HCT116 (cell line): ENCODE measurements at regions not wholly inside any gene's neighbourhood (a gene's known extent, or its start where the extent isn't known, plus 50 kb on each side); places are given as distances from the start of the nearest gene placed in this dataset.

Experiments used
- CTCF ChIP-seq, 3 experiments: fragments of 200-600 bp in 1 of 3; sonication (generic) in 1 of 3; IDR thresholded peaks in 2 of 3; conservative IDR thresholded peaks in 1 of 3; 2 replicates each; pipeline ENCODE4 v1.5.1; 2012 to 2017; ENCODE audit warnings: low read depth in 2 of 3, low read length in 2 of 3, antibody characterized with exemption in 1 of 3, borderline replicate concordance in 1 of 3, control low read depth in 1 of 3, mild to moderate bottlenecking in 1 of 3, mixed read lengths in 1 of 3, mixed run types in 1 of 3, moderate library complexity in 1 of 3; ENCODE audit not compliant: insufficient read depth in 1 of 3
- POLR2A ChIP-seq: IDR thresholded peaks from 2 replicates; pipeline ENCODE4 v1.7.0; 2011; ENCODE audit warnings: borderline replicate concordance; ENCODE audit not compliant: insufficient read depth, insufficient read length; ENCODE audit errors: extremely low read depth
- REST ChIP-seq: IDR thresholded peaks from 2 replicates; pipeline ENCODE4 v1.6.1; 2012; ENCODE audit warnings: low read depth
- ZNF274 ChIP-seq: fragments of 200-500 bp; sonication (Bioruptor generic); IDR thresholded peaks from 2 replicates; pipeline ENCODE4 v1.6.1; 2014; ENCODE audit warnings: mild to moderate bottlenecking, low read depth, low read length, inconsistent platforms

- TF ChIP-seq REST (no peak), ZNF274 (no peak), CTCF (IDR thresholded peaks at IDR 0.05 in 2 of 3, conservative IDR thresholded peaks at IDR 0.05 in 1 of 3; ENCODE audit: borderline replicate concordance in 1 of 3, insufficient read depth in 1 of 3, low read depth in 2 of 3, low read length in 2 of 3) (no peak), POLR2A (no peak)
Observed at GRCh38 chr9:85248514-85249312, 493.0 kb downstream of the AGTPBP1 start.
